Testis (tissue), 2 donors: ENCODE measurements at regions not wholly inside any gene's neighbourhood (a gene's known extent, or its start where the extent isn't known, plus 50 kb on each side); places are given as distances from the start of the nearest gene placed in this dataset.

Source experiments
- DNase-seq: peaks from one replicate; pipeline ENCODE4 v3.0.0-alpha.2; 2019
- H3K27ac ChIP-seq, 2 donors: fragments of 200-600 bp; sonication (generic); one replicate each; pipeline ENCODE4 v1.5.1; 2019
- H3K27me3 ChIP-seq: fragments of 200-600 bp; sonication (generic); one replicate; pipeline ENCODE4 v1.5.1; 2019
- H3K36me3 ChIP-seq: fragments of 200-600 bp; sonication (generic); one replicate; pipeline ENCODE4 v1.5.1; 2017; ENCODE audit warnings: low read depth; ENCODE audit errors: missing control alignments
- H3K4me1 ChIP-seq: fragments of 200-600 bp; sonication (generic); one replicate; pipeline ENCODE4 v1.5.1; 2019
- H3K4me3 ChIP-seq, 2 donors: fragments of 200-600 bp; sonication (generic); one replicate each; pipeline ENCODE4 v1.5.1; 2017 to 2019
- H3K9me3 ChIP-seq: fragments of 200-600 bp; sonication (generic); one replicate; pipeline ENCODE4 v1.5.1; 2017
- POLR2A ChIP-seq: fragments of 450-650 bp; IDR thresholded peaks from one replicate; pipeline ENCODE4 v1.6.1; 2017; ENCODE audit warnings: antibody characterized with exemption, mild to moderate bottlenecking, moderate library complexity
- WGBS, 2 donors: methylation state at CpG; one replicate each; pipeline ENCODE4 v1.1.5; 2018; 5-methylcytosine and 5-hydroxymethylcytosine counted together
- intact Hi-C: fragments of 100-400 bp; cut with DNase I; formaldehyde crosslinking; loops from one replicate; pipeline ENCODE4 v1.15.1; 2023; ENCODE audit warnings: low total_unique reads
- TF ChIP-seq, protein P1 (sequence below), 3 experiments: fragments of 450-650 bp in 2 of 3; fragments of 200-600 bp in 1 of 3; sonication (generic) in 1 of 3; IDR thresholded peaks; one replicate each; pipeline ENCODE4 v1.5.1; 2016 to 2019; ENCODE audit warnings: antibody characterized with exemption in 3 of 3, mild to moderate bottlenecking in 2 of 3, moderate library complexity in 1 of 3

DNA sequence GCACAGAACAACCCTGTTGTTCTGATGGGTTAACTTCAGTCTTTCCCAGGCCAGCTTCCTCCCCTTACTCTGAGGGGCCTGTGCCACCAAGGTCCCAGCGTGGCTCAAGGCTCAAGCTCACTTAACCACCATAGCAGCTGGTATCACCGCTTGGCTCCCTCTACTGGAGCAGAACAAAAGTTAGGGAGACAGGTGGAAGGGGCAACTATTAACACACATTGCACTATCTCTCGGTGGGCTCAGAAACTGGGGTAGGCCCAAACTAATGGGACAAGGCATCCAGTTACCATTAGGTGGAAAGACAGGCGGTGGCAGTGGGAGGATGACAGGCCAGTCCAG, 88.7 kb upstream of the ATL2 start:
- Histone ChIP-seq H3K9me3 (no peaks in the 10 kb centered on the region), H3K4me3 (no peak overlapping the region), H3K27me3 (no peaks in the 10 kb centered on the region), H3K36me3 (no peaks in the 10 kb centered on the region), H3K27ac (no peak overlapping the region), H3K4me1 (peaks cover 4% of the 10 kb centered on the region)
- intact Hi-C loops: no loop called here
- DNase-seq: peak; percentile 66
- TF ChIP-seq, protein P1, sequence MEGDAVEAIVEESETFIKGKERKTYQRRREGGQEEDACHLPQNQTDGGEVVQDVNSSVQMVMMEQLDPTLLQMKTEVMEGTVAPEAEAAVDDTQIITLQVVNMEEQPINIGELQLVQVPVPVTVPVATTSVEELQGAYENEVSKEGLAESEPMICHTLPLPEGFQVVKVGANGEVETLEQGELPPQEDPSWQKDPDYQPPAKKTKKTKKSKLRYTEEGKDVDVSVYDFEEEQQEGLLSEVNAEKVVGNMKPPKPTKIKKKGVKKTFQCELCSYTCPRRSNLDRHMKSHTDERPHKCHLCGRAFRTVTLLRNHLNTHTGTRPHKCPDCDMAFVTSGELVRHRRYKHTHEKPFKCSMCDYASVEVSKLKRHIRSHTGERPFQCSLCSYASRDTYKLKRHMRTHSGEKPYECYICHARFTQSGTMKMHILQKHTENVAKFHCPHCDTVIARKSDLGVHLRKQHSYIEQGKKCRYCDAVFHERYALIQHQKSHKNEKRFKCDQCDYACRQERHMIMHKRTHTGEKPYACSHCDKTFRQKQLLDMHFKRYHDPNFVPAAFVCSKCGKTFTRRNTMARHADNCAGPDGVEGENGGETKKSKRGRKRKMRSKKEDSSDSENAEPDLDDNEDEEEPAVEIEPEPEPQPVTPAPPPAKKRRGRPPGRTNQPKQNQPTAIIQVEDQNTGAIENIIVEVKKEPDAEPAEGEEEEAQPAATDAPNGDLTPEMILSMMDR (IDR thresholded peaks at IDR 0.05): peak in 2 of 3 experiments; percentile 17 to 27
- no peak for TF ChIP-seq POLR2A
- WGBS, 2 donors: 84 to 93% methylated on average over 3 to 4 of the region's 4 CpGs

DNA sequence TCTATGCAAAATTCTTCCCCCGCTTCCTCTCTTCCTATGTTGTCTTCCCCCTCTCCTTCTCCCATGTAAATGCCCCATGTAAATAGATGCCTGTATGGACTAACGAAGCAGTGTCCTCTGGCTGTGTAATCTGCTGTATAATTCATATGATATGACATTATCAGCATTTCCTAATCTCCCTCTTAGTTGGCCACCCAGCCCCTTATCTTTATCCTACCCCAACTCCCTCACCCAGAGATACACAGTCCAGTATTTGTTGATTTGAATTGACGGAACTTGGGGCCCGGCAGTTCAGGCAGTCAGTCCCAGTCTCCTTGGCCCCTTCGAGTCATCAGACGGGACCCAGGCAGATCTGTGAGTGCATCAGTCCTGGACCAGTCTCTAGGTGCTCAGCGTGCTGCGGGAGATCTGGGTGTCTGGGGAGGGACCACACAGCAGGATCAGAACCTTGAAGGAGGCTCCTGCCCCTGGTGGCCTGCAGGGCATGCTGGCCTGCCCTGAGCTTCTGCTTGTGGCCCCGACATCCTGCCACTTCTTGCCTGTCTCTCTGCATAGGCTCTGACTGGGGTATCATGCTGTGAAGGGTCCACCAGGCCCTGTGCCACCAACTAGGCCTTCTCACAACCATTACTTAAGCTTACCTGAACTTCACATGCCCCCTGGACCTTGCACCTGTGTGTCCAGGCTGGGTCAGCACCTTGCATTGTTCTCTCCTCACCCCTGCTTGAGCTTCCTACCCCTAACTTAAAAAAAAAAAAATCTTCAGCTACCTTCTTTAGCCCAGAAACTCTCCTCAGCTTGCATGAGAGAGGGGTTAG, 88.1 kb upstream of the ATL2 start:
- Histone ChIP-seq H3K27ac (no peak overlapping the region), H3K36me3 (no peaks in the 10 kb centered on the region), H3K4me1 (peaks cover 4% of the 10 kb centered on the region), H3K9me3 (no peaks in the 10 kb centered on the region), H3K4me3 (no peak overlapping the region), H3K27me3 (no peaks in the 10 kb centered on the region)
- TF ChIP-seq, protein P1 (IDR thresholded peaks at IDR 0.05): no peak
- TF ChIP-seq POLR2A: no peak
- intact Hi-C loops: no loop called here
- WGBS, 2 donors: 78 to 82% methylated on average over 8 to 9 of the region's 9 CpGs
- DNase-seq: no peak

DNA sequence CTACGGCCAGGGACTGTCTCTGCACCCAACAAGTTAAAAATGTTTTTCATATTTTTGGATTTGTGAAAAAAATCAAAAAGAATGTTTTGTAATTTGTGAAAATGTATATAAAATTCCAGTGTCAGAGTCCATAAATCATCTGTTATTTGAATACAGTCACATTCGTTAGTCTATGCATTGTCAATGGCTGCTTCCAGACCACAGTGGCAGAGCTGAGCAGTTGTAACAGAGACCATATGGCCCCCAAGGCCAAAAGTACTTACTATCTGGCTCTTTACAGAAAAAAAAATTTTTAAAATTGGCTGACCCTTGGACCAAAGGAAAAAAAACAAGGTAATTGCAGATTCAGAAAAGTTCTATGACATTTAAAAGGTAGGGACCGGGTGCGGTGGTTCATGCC, 86.7 kb upstream of the ATL2 start:
- no peaks in the 10 kb centered on the region for H3K9me3 ChIP-seq
- H3K27me3 ChIP-seq: no peaks in the 10 kb centered on the region
- H3K36me3 ChIP-seq: no peaks in the 10 kb centered on the region
- 74 to 95% methylated on average over 4 of the region's 4 CpGs for WGBS, 2 donors
- intact Hi-C loops: no loop called here
- peaks cover 4% of the 10 kb centered on the region for H3K4me1 ChIP-seq
- DNase-seq: no peak
- TF ChIP-seq, protein P1 (IDR thresholded peaks at IDR 0.05): no peak
- TF ChIP-seq POLR2A: no peak
- no peak overlapping the region for H3K27ac ChIP-seq
- H3K4me3 ChIP-seq: no peak overlapping the region

DNA sequence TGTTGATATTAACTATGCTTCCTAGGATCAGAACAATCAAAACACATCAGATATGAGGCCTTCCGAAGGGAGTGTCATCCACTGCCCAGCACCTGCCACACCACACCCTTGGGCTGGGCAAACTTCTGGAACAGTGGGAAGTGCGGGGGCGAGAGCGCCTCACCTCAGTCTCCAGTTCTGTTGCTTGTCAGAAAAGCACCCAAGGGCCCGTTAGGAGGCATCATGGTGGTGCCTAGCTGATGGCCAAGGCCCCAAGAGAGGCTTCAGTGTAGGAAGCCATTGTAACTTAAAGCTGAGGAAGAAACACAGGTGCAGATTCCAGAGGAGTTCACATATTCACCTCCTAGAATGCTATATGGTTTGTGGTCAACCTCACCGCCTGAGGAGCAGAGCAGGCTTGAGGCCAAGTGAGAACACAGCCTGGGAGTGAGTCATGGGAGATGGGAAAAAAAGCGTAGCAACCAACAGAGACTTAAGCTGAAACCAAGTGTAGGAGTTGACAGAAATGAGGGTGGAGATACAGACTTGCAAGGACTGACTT, 85.1 kb upstream of the ATL2 start:
- intact Hi-C loops: no loop called here
- peaks cover 4% of the 10 kb centered on the region for H3K4me1 ChIP-seq
- H3K9me3 ChIP-seq: no peaks in the 10 kb centered on the region
- H3K27ac ChIP-seq: no peak overlapping the region
- H3K36me3 ChIP-seq: no peaks in the 10 kb centered on the region
- no peaks in the 10 kb centered on the region for H3K27me3 ChIP-seq
- no peak for DNase-seq
- no peak for TF ChIP-seq POLR2A
- TF ChIP-seq, protein P1 (IDR thresholded peaks at IDR 0.05): no peak
- H3K4me3 ChIP-seq: no peak overlapping the region
- 86% methylated on average over 7 of the region's 7 CpGs for WGBS, 2 donors

DNA sequence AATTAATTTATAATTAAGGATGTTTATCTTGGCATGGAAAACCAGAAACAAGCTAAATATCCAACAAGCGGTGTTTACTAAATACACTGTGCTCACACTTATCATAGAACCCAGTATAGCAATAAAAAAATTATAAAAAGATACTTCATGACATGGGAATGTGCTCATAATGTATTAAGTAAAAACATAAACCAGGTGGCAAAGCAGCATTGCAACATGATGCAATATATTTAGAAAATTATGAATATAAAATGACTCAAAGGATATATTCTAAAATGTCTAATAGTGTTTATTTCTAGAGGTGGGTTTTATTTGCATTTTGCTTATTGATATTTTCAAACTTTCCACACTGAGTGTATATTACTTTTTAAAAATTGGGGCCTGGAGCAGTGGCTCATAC, 84.4 kb upstream of the ATL2 start:
- peaks cover 4% of the 10 kb centered on the region for H3K4me1 ChIP-seq

More for the DNA sequence above, 84.4 kb upstream of the ATL2 start:
- Histone ChIP-seq H3K27me3 (no peaks in the 10 kb centered on the region), H3K9me3 (no peaks in the 10 kb centered on the region), H3K36me3 (no peaks in the 10 kb centered on the region), H3K27ac (no peak overlapping the region), H3K4me3 (no peak overlapping the region)
- intact Hi-C loops: no loop called here
- no peak for DNase-seq
- 92 to 94% methylated on average over 1 of the region's 1 CpG for WGBS, 2 donors
- TF ChIP-seq, protein P1 (IDR thresholded peaks at IDR 0.05): no peak
- no peak for TF ChIP-seq POLR2A
